ENCODE measurements at regions not wholly inside any gene's neighbourhood (a gene's known extent, or its start where the extent isn't known, plus 50 kb on each side); places are given as distances from the start of the nearest gene placed in this dataset.

DNA sequence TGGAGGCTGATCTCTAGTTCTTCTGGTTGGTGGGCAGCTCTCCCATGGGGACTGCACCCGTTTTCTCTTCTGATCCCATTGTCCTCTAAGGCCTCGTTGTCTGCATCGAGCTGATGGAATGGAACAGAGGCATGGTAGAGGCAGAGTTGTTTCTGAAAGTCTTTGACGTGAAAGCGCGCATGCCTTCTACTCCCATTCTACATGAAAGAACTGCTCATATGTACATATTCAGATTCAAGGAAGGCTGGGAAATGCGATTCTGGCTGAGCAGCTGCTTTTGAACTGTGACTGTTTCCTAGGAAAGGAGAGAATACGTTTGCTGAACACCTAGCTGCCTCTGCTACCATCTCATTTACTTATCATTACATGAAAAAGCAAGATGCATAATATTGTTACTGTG is 815.2 kb downstream of the QKI start:
- intact Hi-C loops (cut with micrococcal nuclease; ENCODE audit: unreplicated experiment): no loop called here
- BruUV-seq (replicated peaks): no TSS peak
- H3K27me3 Mint-ChIP-seq (ENCODE audit: insufficient read depth, unreplicated experiment): peaks cover 8% of the 10 kb centered on the region
- ChIA-PET POLR2A (no interaction called here), CTCF (no interaction called here)
- Histone ChIP-seq H3K4me1 (no peaks in the 10 kb centered on the region), H3K36me3 (ENCODE audit: control insufficient read depth, insufficient read depth, low read length) (no peaks in the 10 kb centered on the region), H3K9me3 (no peaks in the 10 kb centered on the region), H3K27me3 (replicated peaks; ENCODE audit: control insufficient read depth, insufficient read depth, low read length) (no peaks in the 10 kb centered on the region), H3K4me3 (ENCODE audit: low read depth, low read length) (no peak overlapping the region)
- DNase-seq: no peak
- TF ChIP-seq, protein P1, sequence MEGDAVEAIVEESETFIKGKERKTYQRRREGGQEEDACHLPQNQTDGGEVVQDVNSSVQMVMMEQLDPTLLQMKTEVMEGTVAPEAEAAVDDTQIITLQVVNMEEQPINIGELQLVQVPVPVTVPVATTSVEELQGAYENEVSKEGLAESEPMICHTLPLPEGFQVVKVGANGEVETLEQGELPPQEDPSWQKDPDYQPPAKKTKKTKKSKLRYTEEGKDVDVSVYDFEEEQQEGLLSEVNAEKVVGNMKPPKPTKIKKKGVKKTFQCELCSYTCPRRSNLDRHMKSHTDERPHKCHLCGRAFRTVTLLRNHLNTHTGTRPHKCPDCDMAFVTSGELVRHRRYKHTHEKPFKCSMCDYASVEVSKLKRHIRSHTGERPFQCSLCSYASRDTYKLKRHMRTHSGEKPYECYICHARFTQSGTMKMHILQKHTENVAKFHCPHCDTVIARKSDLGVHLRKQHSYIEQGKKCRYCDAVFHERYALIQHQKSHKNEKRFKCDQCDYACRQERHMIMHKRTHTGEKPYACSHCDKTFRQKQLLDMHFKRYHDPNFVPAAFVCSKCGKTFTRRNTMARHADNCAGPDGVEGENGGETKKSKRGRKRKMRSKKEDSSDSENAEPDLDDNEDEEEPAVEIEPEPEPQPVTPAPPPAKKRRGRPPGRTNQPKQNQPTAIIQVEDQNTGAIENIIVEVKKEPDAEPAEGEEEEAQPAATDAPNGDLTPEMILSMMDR (IDR thresholded peaks at IDR 0.05; ENCODE audit: insufficient read depth in 1 of 2, low read depth in 1 of 2, low read length in 1 of 2, severe bottlenecking in 1 of 2, unreplicated experiment in 1 of 2): no peak
- no peak overlapping the region for H3K4me3 Mint-ChIP-seq (ENCODE audit: unreplicated experiment)
- no peaks in the 10 kb centered on the region for H3K4me1 Mint-ChIP-seq (ENCODE audit: low read depth, unreplicated experiment)
- no peaks in the 10 kb centered on the region for H3K36me3 Mint-ChIP-seq (ENCODE audit: insufficient read depth, unreplicated experiment)
- H3K27ac Mint-ChIP-seq (ENCODE audit: unreplicated experiment): no peak overlapping the region
- H3K9me3 Mint-ChIP-seq (ENCODE audit: unreplicated experiment): no peaks in the 10 kb centered on the region

DNA sequence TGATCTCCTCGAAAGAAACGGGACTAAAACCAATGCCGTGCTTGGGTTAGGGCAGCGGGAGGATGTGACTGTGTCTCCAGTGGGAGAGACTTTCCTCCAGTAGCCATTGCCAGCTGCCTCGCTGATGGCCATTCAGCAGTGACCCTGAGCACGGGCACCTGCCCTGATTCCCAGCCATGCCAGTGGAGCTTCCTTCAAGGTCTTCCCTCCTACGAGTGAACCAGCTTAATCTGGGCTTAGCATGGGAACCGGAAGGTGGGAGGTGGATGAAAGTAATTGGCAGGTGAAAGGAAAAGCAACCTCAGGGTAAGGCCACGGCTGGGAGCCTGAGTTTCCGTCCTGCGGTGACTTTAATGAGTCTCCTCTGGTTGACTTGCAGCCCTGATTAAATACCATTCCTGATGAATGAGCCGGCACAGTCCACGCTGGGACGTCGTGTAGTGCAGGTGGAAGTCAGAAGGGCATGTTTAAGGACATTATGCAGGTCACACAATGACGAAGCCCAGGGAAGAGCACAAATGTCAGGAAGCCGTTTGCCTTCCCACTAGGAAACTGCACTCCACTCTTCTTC is 813.5 kb downstream of the QKI start:
- TF ChIP-seq, protein P1 (IDR thresholded peaks at IDR 0.05; ENCODE audit: insufficient read depth in 1 of 2, low read depth in 1 of 2, low read length in 1 of 2, severe bottlenecking in 1 of 2, unreplicated experiment in 1 of 2): no peak
- Histone ChIP-seq H3K27me3 (replicated peaks; ENCODE audit: control insufficient read depth, insufficient read depth, low read length) (no peaks in the 10 kb centered on the region), H3K36me3 (ENCODE audit: control insufficient read depth, insufficient read depth, low read length) (no peaks in the 10 kb centered on the region), H3K4me3 (ENCODE audit: low read depth, low read length) (no peak overlapping the region), H3K4me1 (no peaks in the 10 kb centered on the region), H3K9me3 (no peaks in the 10 kb centered on the region)
- H3K36me3 Mint-ChIP-seq (ENCODE audit: insufficient read depth, unreplicated experiment): no peaks in the 10 kb centered on the region
- intact Hi-C loops (cut with micrococcal nuclease; ENCODE audit: unreplicated experiment): no loop called here
- H3K9me3 Mint-ChIP-seq (ENCODE audit: unreplicated experiment): no peaks in the 10 kb centered on the region
- no peak overlapping the region for H3K4me3 Mint-ChIP-seq (ENCODE audit: unreplicated experiment)
- CTCF ChIA-PET: no interaction called here
- H3K4me1 Mint-ChIP-seq (ENCODE audit: low read depth, unreplicated experiment): no peaks in the 10 kb centered on the region
- peaks cover 8% of the 10 kb centered on the region for H3K27me3 Mint-ChIP-seq (ENCODE audit: insufficient read depth, unreplicated experiment)
- no peak for DNase-seq
- POLR2A ChIA-PET: no interaction called here
- BruUV-seq (replicated peaks): no TSS peak
- H3K27ac Mint-ChIP-seq (ENCODE audit: unreplicated experiment): no peak overlapping the region

DNA sequence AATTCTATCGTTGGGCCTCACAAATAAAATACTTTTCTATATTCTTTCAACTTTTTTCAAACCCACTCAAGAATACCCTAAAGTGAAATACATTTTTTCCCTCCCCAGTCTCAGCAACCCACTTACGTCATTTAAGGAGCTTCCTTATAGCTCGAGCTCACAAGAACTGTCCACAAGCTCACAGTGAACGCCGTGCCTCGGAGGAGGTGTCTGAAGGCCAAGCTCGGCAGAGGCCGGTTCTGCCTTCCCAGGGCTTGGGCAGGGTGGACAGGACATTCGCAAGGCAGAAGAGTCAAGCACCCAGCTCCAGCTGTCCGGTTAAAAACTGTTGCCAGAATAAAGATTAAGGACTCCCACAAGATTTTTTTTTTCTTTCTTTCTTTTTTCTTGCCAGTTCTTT is 802.3 kb downstream of the QKI start:
- ChIA-PET CTCF (no interaction called here), POLR2A (no interaction called here)
- H3K9me3 ChIP-seq: no peaks in the 10 kb centered on the region
- BruUV-seq (replicated peaks): no TSS peak
- H3K36me3 ChIP-seq (ENCODE audit: control insufficient read depth, insufficient read depth, low read length): no peaks in the 10 kb centered on the region
- peaks cover 4% of the 10 kb centered on the region for H3K27me3 Mint-ChIP-seq (ENCODE audit: insufficient read depth, unreplicated experiment)
- no peak for DNase-seq
- H3K9me3 Mint-ChIP-seq (ENCODE audit: unreplicated experiment): no peaks in the 10 kb centered on the region
- TF ChIP-seq, protein P1 (IDR thresholded peaks at IDR 0.05; ENCODE audit: insufficient read depth in 1 of 2, low read depth in 1 of 2, low read length in 1 of 2, severe bottlenecking in 1 of 2, unreplicated experiment in 1 of 2): no peak
- H3K27me3 ChIP-seq (replicated peaks; ENCODE audit: control insufficient read depth, insufficient read depth, low read length): no peaks in the 10 kb centered on the region
- H3K4me3 ChIP-seq (ENCODE audit: low read depth, low read length): no peak overlapping the region
- no peaks in the 10 kb centered on the region for H3K36me3 Mint-ChIP-seq (ENCODE audit: insufficient read depth, unreplicated experiment)
- intact Hi-C loops (cut with micrococcal nuclease; ENCODE audit: unreplicated experiment): no loop called here
- H3K4me3 Mint-ChIP-seq (ENCODE audit: unreplicated experiment): no peak overlapping the region
- H3K4me1 Mint-ChIP-seq (ENCODE audit: low read depth, unreplicated experiment): no peaks in the 10 kb centered on the region
- no peaks in the 10 kb centered on the region for H3K4me1 ChIP-seq
- no peak overlapping the region for H3K27ac Mint-ChIP-seq (ENCODE audit: unreplicated experiment)

Data from Caco-2 (cell line).